ENCODE measurements at regions not wholly inside any gene's neighbourhood (a gene's known extent, or its start where the extent isn't known, plus 50 kb on each side); places are given as distances from the start of the nearest gene placed in this dataset.

DNA sequence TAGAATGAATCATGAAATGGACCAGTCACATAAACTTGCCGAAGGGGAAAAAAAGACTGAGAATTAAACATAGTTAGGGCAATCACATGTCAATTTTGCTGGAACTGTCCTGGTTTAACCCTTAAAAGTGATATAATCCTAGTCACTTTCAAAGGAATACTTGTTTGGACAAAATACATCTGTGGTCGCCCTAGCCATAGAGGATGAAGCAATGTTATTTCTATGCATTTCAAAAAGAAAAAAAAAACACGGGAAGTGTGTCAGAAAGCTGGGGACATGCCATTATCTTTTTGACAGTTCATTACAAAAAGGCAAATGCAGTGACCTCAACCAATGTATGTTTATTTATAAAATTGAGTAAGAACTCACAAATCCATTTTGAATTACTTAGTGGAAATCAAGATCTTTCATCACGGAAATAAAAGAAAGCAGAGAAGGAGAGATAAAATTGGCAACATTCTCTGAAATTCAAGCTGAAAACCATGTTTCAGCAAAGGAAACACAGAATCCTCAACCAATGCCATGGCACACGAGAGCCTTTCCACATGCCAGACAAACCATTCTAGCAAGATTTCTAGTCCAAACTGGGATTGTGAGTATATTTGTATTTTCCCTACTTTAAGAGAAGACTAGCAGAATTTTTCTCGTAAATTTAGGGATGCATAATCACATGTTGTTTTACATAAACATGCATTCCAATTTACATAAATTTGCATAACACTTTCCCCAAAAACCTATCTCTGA is 854.3 kb upstream of the ACVR2A start:
- no peak for DNase-seq (ENCODE audit: extremely low spot score, unreplicated experiment)
- H3K4me1 Mint-ChIP-seq (ENCODE audit: unreplicated experiment): peaks cover 11% of the 10 kb centered on the region
- H3K4me3 Mint-ChIP-seq (ENCODE audit: unreplicated experiment): no peak overlapping the region
- TF ChIP-seq, protein P1, sequence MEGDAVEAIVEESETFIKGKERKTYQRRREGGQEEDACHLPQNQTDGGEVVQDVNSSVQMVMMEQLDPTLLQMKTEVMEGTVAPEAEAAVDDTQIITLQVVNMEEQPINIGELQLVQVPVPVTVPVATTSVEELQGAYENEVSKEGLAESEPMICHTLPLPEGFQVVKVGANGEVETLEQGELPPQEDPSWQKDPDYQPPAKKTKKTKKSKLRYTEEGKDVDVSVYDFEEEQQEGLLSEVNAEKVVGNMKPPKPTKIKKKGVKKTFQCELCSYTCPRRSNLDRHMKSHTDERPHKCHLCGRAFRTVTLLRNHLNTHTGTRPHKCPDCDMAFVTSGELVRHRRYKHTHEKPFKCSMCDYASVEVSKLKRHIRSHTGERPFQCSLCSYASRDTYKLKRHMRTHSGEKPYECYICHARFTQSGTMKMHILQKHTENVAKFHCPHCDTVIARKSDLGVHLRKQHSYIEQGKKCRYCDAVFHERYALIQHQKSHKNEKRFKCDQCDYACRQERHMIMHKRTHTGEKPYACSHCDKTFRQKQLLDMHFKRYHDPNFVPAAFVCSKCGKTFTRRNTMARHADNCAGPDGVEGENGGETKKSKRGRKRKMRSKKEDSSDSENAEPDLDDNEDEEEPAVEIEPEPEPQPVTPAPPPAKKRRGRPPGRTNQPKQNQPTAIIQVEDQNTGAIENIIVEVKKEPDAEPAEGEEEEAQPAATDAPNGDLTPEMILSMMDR (IDR thresholded peaks at IDR 0.05): no peak
- H3K36me3 Mint-ChIP-seq (ENCODE audit: unreplicated experiment): no peaks in the 10 kb centered on the region
- no peaks in the 10 kb centered on the region for H3K9me3 Mint-ChIP-seq (ENCODE audit: unreplicated experiment)
- H3K27ac Mint-ChIP-seq (ENCODE audit: unreplicated experiment): no peak overlapping the region
- no peaks in the 10 kb centered on the region for H3K27me3 Mint-ChIP-seq (ENCODE audit: unreplicated experiment)

DNA sequence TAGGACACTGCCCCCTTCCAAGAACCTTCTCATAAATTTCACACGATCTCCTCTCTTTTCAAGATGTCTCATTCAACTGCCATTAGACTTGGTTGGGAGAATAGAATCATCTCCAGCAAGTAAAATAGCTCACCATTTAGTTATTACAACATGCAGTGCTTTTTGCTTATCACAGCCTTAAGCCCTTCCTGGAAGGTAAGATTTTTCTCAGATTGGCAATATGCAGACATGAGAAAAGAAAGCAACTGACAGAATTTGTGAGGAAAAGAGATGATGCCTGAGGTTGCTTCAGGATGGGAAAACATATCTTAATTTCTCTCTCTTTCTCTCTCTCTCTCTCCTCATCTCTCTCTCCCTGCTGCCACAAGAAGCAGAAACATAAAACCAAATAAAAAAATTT is 855.1 kb upstream of the ACVR2A start:
- Mint-ChIP-seq H3K27me3 (ENCODE audit: unreplicated experiment) (no peaks in the 10 kb centered on the region), H3K4me1 (ENCODE audit: unreplicated experiment) (peaks cover 11% of the 10 kb centered on the region), H3K36me3 (ENCODE audit: unreplicated experiment) (no peaks in the 10 kb centered on the region), H3K4me3 (ENCODE audit: unreplicated experiment) (no peak overlapping the region), H3K9me3 (ENCODE audit: unreplicated experiment) (no peaks in the 10 kb centered on the region), H3K27ac (ENCODE audit: unreplicated experiment) (no peak overlapping the region)
- TF ChIP-seq, protein P1 (IDR thresholded peaks at IDR 0.05): no peak
- DNase-seq (ENCODE audit: extremely low spot score, unreplicated experiment): no peak

DNA sequence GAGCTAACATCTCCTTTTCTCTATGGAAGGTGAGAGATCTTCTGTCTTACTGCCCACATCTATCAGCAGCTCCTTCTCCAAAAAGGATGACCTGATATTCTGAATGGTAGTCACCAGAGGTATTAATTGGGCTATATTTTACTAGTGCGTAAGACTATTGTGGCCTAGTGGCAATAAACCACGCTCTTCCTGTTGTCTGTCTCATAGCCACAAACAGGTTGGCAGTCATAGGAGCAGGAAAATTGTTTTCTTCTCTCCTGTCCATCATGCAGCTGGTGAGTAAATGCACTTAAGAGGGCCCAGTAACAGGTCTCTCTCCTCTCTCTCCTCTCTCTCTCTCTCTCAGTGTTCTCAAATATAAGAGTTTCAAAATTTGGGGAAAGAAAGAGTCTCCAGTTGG is 856.8 kb upstream of the ACVR2A start:
- H3K27me3 Mint-ChIP-seq (ENCODE audit: unreplicated experiment): no peaks in the 10 kb centered on the region
- H3K4me3 Mint-ChIP-seq (ENCODE audit: unreplicated experiment): no peak overlapping the region
- H3K9me3 Mint-ChIP-seq (ENCODE audit: unreplicated experiment): no peaks in the 10 kb centered on the region
- H3K4me1 Mint-ChIP-seq (ENCODE audit: unreplicated experiment): peaks cover 11% of the 10 kb centered on the region
- no peak for DNase-seq (ENCODE audit: extremely low spot score, unreplicated experiment)
- TF ChIP-seq, protein P1 (IDR thresholded peaks at IDR 0.05): no peak
- H3K27ac Mint-ChIP-seq (ENCODE audit: unreplicated experiment): no peak overlapping the region
- no peaks in the 10 kb centered on the region for H3K36me3 Mint-ChIP-seq (ENCODE audit: unreplicated experiment)

DNA sequence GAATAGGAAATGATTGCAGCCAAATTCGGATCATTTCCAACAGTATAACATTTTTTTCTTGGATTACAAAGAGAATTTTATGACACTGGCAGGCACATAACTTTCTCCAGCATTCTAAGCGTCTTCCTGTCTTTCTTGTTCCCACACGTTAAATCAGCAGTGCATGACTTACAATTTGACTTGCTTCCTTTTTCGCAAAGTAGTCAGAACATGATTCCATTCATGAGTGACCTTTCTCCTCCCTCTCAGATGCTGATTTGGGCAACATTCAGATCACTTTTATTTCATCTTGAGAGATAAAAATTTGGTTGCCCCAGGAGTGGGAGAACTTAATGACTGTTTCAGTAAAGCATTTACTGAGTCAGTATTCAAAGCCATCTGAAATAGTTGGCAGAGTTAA is 858.7 kb upstream of the ACVR2A start:
- Mint-ChIP-seq H3K36me3 (ENCODE audit: unreplicated experiment) (no peaks in the 10 kb centered on the region), H3K4me1 (ENCODE audit: unreplicated experiment) (peaks cover 13% of the 10 kb centered on the region), H3K27ac (ENCODE audit: unreplicated experiment) (no peak overlapping the region), H3K27me3 (ENCODE audit: unreplicated experiment) (no peaks in the 10 kb centered on the region), H3K4me3 (ENCODE audit: unreplicated experiment) (no peak overlapping the region), H3K9me3 (ENCODE audit: unreplicated experiment) (no peaks in the 10 kb centered on the region)
- DNase-seq (ENCODE audit: extremely low spot score, unreplicated experiment): no peak
- TF ChIP-seq, protein P1 (IDR thresholded peaks at IDR 0.05): no peak

DNA sequence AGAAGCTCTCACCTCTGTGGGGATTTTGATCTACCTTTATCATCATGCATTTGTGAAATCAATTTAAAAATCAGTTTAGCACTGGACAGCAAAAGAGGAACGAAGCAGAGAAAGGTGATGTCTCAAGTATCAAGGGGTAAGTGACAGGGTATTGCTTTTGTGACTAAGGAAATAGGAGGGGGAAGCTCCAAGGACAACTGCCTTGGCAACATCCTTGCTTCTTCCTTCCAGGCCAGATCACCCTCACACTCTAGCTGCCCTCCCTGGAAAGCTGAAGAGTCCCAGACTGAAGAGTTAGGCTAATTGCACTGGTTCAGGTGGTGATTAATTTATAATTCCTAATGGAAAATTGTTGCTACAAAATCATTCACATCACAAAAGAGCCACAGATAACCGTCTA is 859.1 kb upstream of the ACVR2A start:
- Mint-ChIP-seq H3K9me3 (ENCODE audit: unreplicated experiment) (no peaks in the 10 kb centered on the region), H3K4me3 (ENCODE audit: unreplicated experiment) (no peak overlapping the region), H3K27me3 (ENCODE audit: unreplicated experiment) (no peaks in the 10 kb centered on the region), H3K27ac (ENCODE audit: unreplicated experiment) (no peak overlapping the region), H3K36me3 (ENCODE audit: unreplicated experiment) (no peaks in the 10 kb centered on the region), H3K4me1 (ENCODE audit: unreplicated experiment) (peaks cover 13% of the 10 kb centered on the region)
- DNase-seq (ENCODE audit: extremely low spot score, unreplicated experiment): no peak
- TF ChIP-seq, protein P1 (IDR thresholded peaks at IDR 0.05): no peak

All from osteocyte (in vitro differentiated cells).